HG03520 (cell line): ENCODE measurements at regions not wholly inside any gene's neighbourhood (a gene's known extent, or its start where the extent isn't known, plus 50 kb on each side); places are given as distances from the start of the nearest gene placed in this dataset.
"Not testable (repeated sequence)": the region's sequence is repeated elsewhere in the genome, so short reads cannot be mapped to it uniquely, and the experiment has no call there.

Experiments used
- ATAC-seq: cut with Tn5 transposase; IDR thresholded peaks from one replicate; pipeline ENCODE4 v1.9.1; 2021; ENCODE audit warnings: mild to moderate bottlenecking, moderate library complexity; ENCODE audit not compliant: unreplicated experiment

DNA sequence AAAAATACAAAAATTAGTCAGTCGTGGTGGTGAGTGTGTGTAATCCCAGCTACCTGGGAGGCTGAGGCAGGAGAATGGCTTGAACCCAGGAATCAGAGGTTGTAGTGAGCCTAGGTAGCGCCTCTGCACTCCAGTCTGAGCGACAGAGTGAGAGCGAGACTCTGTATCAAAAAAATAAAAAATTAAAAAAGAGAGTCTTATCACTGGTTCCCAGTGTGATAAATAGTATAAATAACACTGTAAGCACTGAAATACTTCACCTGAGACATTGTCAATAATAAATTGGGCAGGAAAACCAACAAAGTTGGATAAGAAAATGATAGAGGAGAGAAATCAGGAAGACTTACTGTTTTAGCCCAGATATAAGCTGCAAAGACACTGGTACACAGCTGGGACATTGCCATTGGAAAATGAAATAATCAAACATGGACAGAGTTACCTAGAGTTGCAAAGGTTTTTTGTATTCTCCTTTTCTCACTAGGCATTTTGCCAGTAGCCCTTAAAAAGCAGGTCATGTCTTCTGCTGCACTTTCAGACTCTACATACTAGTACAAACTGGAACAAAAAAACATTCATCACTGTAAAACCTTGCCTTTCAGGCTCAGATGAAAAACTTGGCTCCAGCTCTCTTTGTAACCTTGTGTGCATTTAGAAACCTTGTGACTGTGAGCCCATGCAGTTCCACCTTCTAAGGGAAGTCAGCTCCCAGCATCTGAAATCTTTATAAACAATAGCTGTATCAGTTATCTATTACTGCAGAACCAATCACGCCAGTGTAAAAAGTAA is 55.0 kb upstream of the PPP1R2C start:
- no peak for ATAC-seq

DNA sequence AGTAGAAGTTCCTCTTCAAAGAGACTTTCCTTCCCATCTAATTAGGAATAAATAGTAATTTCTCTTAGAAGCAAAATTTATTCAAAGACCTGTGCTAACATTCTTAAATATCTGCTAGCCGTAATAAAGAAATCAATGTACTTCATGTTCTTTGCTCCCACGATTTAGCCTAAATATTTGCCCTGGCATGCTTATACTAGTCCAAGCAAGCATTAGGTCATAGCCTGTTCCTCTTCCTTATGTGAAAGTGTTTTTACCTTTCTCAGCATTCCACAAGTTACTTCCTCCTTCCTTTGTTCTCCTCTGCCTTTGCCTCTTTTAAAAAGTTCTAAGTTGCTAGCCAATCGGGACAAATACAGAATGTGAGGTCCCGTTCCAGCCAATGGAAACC is 55.6 kb upstream of the PPP1R2C start:
- ATAC-seq = not testable (repeated sequence)

GRCh38 chrX:42837101-42837726 is 59.3 kb upstream of the PPP1R2C start:
- ATAC-seq = peak; percentile 44

GRCh38 chrX:42837747-42838146 is 59.8 kb upstream of the PPP1R2C start:
- ATAC-seq = no peak

- no peak for ATAC-seq
Measured at GRCh38 chrX:42839632-42840031, 61.7 kb upstream of the PPP1R2C start.

- no peak for ATAC-seq
Measured at GRCh38 chrX:42846741-42847140, 68.8 kb upstream of the PPP1R2C start.

DNA sequence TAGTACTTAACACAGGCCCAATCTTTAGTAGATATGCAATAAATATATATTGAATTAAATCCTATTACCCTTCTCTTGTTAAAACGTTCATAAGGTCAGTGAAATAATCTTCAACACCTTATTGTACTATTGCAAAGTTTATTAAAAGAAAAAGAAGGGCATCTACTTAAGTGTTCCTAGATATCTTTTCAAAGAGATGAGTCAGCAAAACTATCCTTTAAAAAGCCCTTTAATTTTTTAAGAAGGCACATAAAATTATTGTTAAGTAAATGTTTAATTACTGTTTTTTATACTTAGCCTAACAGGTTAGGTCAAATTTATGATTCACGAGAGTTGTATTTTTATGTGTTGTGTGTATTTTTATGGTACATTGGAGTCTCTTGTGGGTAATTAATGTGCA is 77.3 kb upstream of the PPP1R2C start:
- no peak for ATAC-seq

GRCh38 chrX:42857766-42858165 is 79.8 kb upstream of the PPP1R2C start:
- no peak for ATAC-seq

GRCh38 chrX:42869011-42869410 is 91.0 kb upstream of the PPP1R2C start:
- ATAC-seq = no peak

DNA sequence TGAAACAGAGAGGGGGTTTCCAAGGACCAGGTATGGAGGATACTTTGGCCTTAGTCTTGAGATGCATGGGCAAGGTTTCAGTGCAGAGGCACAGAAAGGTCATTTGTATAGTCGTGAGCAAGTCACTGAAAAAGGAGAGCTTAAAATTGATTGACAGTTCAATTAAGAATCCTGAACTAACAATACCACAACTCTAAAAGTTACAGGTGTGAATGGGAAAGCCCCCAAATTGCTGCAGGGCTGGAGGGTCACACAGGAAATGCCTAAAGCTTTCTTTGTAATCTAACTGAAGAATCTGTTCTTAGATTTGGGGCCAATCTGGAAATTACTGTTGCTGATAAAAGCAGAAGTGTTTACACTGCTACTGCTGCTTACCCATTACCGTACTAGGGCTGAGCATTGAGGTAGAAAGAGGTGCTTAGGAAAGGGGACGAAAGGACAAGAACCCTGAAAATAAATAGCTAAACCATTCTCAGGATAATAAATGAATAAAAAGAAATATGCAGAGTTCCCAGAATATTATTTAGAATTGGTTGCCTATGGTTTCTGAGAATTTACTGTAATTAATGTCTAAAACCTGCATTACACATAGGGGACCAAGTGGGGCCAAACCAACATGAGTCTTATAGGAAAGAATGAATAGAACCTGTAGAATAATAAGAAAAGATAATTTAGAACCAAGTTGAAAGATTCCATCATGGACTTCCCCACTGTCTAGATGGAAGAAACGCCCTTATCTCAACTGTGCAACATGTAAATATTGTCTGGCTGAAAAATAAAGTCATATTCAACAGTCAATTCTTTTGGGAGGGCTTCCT is 91.9 kb upstream of the PPP1R2C start:
- peak; percentile 95 for ATAC-seq

DNA sequence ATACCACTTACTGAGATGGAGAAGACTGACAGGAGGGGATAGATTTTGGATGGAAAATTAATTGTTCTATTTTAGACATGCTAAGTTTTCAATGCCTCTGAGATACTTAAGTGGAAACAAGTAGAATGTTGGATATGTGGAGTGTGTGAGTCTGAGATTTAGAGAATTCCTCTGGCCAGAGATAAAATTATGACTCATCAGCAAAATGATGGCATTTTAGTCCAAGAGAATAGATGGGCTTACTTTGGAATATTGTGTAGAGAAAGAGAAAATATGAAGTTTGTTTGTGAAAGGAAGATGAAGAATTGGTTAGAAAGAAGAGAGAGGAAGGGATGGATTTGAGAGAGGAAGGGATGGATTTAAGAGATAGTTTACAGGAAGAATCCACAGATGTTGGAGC is 108.6 kb upstream of the PPP1R2C start:
- ATAC-seq = no peak

DNA sequence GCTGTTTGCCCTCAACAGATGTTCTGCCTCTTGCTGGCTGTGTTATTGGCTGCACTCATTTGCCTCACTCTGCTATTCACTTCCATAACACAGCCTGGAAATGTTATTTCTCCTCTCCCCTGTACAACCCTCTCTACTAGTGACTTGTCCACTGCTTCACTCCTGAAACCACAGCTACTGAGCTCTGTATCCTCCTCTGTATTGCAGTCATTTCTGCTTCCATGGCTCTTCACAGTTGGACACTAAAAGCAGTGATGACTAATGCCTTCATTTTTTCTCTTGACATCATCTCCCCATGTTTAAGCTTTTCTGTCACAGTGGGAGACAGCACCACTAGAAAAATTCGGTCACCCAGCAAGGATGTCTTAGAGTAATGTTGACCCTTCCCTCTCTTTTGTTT is 123.0 kb upstream of the PPP1R2C start:
- no peak for ATAC-seq

- ATAC-seq = no peak
Measured at GRCh38 chrX:42902513-42902912, 124.5 kb upstream of the PPP1R2C start.

GRCh38 chrX:42920752-42921151 is 142.8 kb upstream of the PPP1R2C start:
- ATAC-seq = no peak

GRCh38 chrX:42930071-42930470 is 152.1 kb upstream of the PPP1R2C start:
- ATAC-seq = no peak

DNA sequence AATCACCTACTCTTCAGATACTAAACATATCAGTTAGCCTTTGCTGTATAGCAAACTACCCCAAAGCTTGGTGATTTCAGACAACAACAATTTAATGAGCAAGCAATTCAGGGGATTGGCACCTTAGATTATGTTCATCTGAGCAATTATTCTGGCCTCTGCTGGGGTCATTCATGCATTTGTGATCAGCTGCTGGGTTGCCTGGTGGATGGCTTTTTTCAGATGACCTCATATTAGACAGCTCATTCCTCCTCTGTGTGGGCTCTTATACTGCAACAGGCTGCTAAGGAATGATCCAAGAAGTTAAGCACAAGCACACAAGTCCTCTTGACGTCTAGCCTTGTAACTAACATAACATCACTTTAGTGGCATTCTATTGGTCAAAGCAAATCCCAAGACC is 153.0 kb upstream of the PPP1R2C start:
- no peak for ATAC-seq

DNA sequence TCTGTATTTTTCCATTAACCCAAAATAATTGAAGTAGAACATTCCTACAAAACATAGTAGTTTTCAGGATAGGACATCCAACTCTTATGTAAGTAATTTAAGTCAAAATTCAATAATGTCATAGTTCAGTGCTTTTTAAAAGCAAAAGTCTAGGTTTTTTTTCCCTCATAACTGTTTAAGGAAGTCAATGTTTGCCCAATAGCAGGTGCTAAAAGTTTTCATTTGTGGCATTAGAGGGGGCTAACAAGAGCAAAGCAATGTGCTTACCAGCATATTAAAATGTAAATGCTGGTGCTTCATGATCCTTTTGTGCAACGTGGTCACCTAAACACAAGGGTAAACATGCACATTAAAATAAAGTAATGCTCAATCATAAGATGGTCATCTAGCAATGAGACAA is 155.2 kb upstream of the PPP1R2C start:
- no peak for ATAC-seq

GRCh38 chrX:42934020-42934726 is 156.2 kb upstream of the PPP1R2C start:
- peak; percentile 92 for ATAC-seq

DNA sequence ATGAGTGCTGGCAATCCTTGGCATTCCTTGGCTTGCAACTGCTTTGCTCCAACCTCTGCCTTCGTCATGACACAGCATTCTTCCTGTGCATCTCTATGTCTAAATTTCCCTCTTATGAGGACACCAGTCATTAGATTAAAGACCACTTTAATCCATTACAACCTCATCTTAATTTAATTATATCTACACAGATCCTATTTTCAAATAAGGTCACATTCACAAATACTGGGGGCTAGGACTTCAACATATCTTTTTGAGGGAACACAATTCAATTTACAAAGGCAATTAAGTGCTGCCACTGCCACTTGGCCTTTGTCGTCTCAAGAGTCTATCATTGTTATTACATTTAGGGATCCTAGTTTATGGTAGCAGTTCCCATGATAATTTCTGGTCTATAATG is 163.7 kb upstream of the PPP1R2C start:
- ATAC-seq = no peak

- ATAC-seq = peak; percentile 71
Measured at GRCh38 chrX:42943051-42943974, 165.3 kb upstream of the PPP1R2C start.
